ENCODE measurements at regions not wholly inside any gene's neighbourhood (a gene's known extent, or its start where the extent isn't known, plus 50 kb on each side); places are given as distances from the start of the nearest gene placed in this dataset.

- in situ Hi-C loops (cut with HindIII; ENCODE audit: low pct_unique_long_range_greater_than_20kb, low sequenced_read_pairs): no loop called here
- no peak for TF ChIP-seq JUND (IDR thresholded peaks at IDR 0.05; ENCODE audit: low read depth)
Measured at GRCh38 chr18:11521853-11522252, 87.5 kb upstream of the SLC35G4 start.

GRCh38 chr18:11520536-11520935, 88.9 kb upstream of the SLC35G4 start:
- in situ Hi-C loops (cut with HindIII; ENCODE audit: low pct_unique_long_range_greater_than_20kb, low sequenced_read_pairs): no loop called here
- no peak for TF ChIP-seq JUND (IDR thresholded peaks at IDR 0.05; ENCODE audit: low read depth)
- no peak for DNase-seq (ENCODE audit: low read depth in 1 of 2, low spot score in 1 of 2)

More at GRCh38 chr18:11521853-11522252, 87.5 kb upstream of the SLC35G4 start:
- DNase-seq (ENCODE audit: low read depth in 1 of 2, low spot score in 1 of 2): no peak

- DNase-seq (ENCODE audit: low read depth in 1 of 2, low spot score in 1 of 2): peak; percentile 21 to 60
- in situ Hi-C loops (cut with HindIII; ENCODE audit: low pct_unique_long_range_greater_than_20kb, low sequenced_read_pairs): no loop called here
- TF ChIP-seq JUND (IDR thresholded peaks at IDR 0.05; ENCODE audit: low read depth): no peak
Measured at GRCh38 chr18:11518788-11519685, 90.4 kb upstream of the SLC35G4 start.

DNA sequence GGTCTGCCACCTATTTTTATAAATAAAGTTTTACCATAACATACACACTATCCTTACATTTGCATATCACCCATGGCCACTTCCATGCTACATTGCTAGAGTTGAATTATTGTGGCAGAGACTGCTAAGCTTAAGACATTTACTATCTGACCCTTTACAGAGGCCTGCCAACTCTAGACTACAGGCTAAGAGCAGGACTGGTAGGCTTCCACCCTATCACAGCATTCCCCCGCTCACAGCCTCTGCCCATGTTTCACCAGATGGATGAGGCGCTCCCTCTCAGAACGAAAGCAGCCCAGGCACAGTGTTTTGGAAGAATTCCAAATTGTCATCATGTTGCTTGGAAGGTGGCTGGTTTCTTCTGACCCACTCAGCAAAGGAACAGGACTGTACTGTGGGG, 91.7 kb upstream of the SLC35G4 start:
- no peak for TF ChIP-seq JUND (IDR thresholded peaks at IDR 0.05; ENCODE audit: low read depth)
- no peak for DNase-seq (ENCODE audit: low read depth in 1 of 2, low spot score in 1 of 2)
- in situ Hi-C loops (cut with HindIII; ENCODE audit: low pct_unique_long_range_greater_than_20kb, low sequenced_read_pairs): no loop called here

DNA sequence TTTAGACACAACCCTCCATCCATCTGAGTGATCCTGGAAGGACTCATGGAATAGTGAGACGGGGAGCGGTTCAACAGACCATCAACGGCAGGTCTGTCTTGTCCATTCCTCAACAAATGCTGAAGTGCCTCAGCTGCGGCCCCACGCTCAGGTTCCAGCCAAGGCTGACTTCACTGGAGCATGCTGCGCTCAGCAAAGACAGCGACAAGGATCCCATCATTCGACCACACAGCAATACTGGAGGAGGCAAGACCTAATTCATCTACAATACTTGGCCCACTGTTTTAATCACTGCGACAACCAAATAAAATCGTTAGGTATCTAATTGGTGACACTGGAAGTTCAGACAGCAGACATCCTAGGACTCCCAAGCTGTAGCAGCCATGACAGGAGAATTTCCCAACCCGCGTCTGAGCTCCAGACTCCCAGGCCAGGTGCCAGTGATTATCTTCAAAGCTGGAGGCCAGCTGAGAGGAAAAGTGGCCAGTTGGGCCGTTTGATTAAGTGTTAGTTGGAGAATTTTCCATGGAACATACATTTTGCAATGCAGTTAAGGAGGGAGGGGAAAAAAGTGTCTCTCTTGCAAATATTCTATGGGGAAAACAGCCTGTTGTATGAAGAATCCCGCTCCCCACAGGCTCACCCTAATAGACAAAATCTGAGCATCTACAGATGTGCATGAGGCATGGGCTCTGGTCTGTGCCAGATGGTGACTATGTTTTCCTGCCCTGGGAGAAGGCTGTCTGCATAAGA, 92.5 kb upstream of the SLC35G4 start:
- in situ Hi-C loops (cut with HindIII; ENCODE audit: low pct_unique_long_range_greater_than_20kb, low sequenced_read_pairs): no loop called here
- DNase-seq (ENCODE audit: low read depth in 1 of 2, low spot score in 1 of 2): no peak
- no peak for TF ChIP-seq JUND (IDR thresholded peaks at IDR 0.05; ENCODE audit: low read depth)

DNA sequence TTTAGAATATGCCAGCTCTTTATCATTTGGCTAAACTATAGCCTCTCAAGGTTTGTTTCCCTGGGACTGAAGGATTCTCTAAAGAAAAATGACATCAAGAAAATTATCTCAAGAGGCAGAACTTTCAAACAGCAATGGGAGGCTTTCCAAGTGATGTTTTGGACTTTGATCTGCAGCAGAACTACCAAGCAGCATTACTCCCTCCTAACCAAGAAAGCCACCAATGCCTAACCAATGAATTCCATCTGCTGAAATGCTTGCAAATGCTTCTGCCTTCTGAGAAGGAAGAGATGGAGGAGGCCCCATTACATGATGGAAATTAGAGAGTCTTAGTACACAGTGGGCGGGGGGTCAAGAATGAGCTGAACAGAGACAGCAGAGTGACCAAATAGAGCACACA, 95.1 kb upstream of the SLC35G4 start:
- TF ChIP-seq JUND (IDR thresholded peaks at IDR 0.05; ENCODE audit: low read depth): no peak
- DNase-seq (ENCODE audit: low read depth in 1 of 2, low spot score in 1 of 2): no peak
- in situ Hi-C loops (cut with HindIII; ENCODE audit: low pct_unique_long_range_greater_than_20kb, low sequenced_read_pairs): no loop called here

DNA sequence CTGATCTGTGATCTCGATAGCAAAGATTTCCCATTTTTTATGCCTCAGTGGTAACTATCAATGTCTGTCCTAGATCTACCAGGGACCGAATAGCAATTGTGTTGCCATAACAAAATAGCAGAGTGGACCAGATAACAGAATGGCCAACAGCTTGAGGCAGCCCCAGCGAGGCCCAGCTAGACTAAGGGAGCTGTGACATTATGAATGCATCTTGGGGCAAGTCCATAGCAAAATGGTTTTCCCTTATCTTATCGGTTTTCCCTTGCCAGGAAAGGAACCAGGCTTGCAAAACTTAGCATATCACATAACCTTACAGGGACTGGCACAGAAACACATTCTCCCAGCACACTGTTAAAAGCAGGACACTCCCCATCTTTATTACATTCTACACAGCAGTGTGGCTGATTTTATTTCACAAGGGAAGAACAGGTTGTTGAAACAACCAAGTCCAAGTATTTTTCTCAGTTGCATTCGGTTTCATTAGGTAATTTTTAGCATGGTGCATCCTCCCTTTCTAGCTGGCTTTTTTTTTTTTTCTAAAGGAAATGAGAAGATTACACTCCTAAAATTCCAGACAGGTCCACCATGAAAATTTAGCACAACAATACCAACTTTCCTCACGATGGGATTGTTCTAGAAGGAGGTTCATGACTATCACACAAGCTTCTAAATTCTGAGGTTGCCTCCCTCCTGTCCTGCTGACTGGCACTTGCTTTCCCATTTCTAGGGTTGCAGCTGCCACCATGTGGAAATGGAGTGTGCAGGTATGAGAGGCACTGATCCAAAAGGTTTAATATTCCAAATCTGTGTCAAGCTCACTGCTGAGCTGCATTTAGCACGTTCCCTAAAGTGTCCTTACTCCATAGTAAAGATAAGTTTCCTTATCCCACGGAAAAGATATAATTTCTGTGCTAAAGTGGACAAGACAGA, 97.0 kb upstream of the SLC35G4 start:
- DNase-seq (ENCODE audit: low read depth in 1 of 2, low spot score in 1 of 2): peak in 1 of 2 experiments; percentile 25
- in situ Hi-C loops (cut with HindIII; ENCODE audit: low pct_unique_long_range_greater_than_20kb, low sequenced_read_pairs): no loop called here
- no peak for TF ChIP-seq JUND (IDR thresholded peaks at IDR 0.05; ENCODE audit: low read depth)

DNA sequence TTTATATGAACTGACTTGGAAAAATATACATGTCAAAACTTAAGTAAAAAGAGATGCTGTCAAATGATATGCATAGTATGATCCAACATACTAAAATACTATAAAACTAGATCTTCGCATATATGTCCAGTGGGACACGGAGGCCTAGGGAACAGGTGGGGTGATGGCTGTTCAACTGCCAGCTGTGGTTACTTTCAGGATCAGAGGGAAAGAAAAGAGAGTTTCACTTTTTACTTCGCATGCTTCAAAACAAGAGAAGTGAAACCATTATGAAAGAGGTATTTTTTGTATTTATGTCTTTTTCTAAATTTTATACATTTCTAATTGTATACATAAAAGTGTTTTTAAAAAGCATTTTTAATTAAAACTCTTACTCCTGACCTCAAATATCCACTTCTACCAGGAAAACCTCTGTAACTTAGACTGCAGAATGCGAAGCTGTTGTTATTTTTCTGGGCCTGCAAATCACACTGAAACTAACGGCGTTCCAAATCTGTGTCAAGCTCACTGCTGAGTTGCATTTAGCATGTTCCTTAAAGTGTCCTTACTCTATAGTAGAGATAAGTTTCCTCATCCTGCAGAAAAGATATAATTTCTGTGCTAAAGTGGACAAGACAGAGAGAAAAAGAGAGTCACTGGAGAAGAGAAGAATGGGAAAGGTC, 97.8 kb upstream of the SLC35G4 start:
- DNase-seq (ENCODE audit: low read depth in 1 of 2, low spot score in 1 of 2): no peak
- TF ChIP-seq JUND (IDR thresholded peaks at IDR 0.05; ENCODE audit: low read depth): no peak
- in situ Hi-C loops (cut with HindIII; ENCODE audit: low pct_unique_long_range_greater_than_20kb, low sequenced_read_pairs): no loop called here

DNA sequence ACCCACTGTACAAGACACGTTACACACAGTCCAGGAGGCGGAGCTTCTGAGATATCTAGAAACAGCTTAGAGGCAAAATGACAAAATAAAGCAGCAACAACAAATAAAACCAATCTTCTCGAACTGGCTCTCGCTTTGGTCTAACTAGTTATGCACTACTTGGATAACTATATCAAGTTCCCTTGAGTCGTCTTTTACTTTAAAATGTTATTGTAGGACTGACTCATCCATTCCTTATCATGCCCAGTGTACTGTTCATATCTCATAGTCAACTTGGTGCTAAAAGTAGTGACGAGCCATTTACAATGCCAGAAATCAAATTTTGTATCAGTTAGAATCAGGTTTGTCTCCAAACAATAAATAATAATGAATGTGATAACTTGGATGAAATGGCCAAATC, 102.5 kb upstream of the SLC35G4 start:
- no peak for DNase-seq (ENCODE audit: low read depth in 1 of 2, low spot score in 1 of 2)
- in situ Hi-C loops (cut with HindIII; ENCODE audit: low pct_unique_long_range_greater_than_20kb, low sequenced_read_pairs): no loop called here
- no peak for TF ChIP-seq JUND (IDR thresholded peaks at IDR 0.05; ENCODE audit: low read depth)

DNA sequence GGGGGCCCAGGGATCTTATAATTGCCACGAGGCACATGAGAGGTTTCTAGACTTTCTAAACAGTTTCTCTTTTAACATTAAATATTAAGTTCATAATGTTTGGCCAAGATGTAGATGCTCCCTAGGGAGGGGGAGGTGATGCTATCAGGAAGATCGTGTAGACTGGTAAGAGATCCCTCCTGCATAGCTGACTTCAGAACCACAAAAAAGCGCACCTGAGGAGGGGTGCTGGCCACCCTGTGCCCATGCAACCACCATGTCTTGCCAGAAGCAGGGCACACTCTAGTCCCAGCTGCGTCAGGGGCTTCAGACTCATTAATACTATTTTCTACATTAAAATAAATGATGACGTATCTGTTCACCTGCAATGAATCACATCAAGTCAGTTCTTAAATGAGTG, 103.4 kb upstream of the SLC35G4 start:
- DNase-seq (ENCODE audit: low read depth in 1 of 2, low spot score in 1 of 2): no peak
- no peak for TF ChIP-seq JUND (IDR thresholded peaks at IDR 0.05; ENCODE audit: low read depth)
- in situ Hi-C loops (cut with HindIII; ENCODE audit: low pct_unique_long_range_greater_than_20kb, low sequenced_read_pairs): no loop called here

- in situ Hi-C loops (cut with HindIII; ENCODE audit: low pct_unique_long_range_greater_than_20kb, low sequenced_read_pairs): no loop called here
- no peak for TF ChIP-seq JUND (IDR thresholded peaks at IDR 0.05; ENCODE audit: low read depth)
- peak in 1 of 2 experiments; percentile 4 for DNase-seq (ENCODE audit: low read depth in 1 of 2, low spot score in 1 of 2)
Measured at GRCh38 chr18:11504962-11505361, 104.4 kb upstream of the SLC35G4 start.

DNA sequence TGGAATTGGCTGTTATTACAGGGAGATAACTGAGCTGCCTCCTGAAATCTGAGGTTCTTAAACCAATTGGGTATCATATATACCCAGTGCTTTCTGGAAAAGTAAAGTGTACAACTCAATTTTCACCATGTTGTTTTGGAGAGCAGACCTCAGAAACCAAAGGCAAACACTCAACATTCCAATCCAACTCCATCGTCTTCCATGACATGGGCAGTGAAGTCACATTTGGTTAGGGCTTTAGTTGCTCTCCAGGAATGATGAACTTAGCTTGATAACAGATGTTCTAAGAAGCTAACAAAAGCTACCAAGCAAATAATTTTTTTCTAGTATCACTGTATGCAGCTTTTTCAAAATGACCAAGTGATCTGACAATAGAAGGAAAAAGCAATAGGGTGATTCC, 107.0 kb upstream of the SLC35G4 start:
- DNase-seq (ENCODE audit: low read depth in 1 of 2, low spot score in 1 of 2): no peak
- in situ Hi-C loops (cut with HindIII; ENCODE audit: low pct_unique_long_range_greater_than_20kb, low sequenced_read_pairs): no loop called here
- TF ChIP-seq JUND (IDR thresholded peaks at IDR 0.05; ENCODE audit: low read depth): no peak

Measured in T47D (cell line).